ENCODE measurements at regions not wholly inside any gene's neighbourhood (a gene's known extent, or its start where the extent isn't known, plus 50 kb on each side); places are given as distances from the start of the nearest gene placed in this dataset.

DNA sequence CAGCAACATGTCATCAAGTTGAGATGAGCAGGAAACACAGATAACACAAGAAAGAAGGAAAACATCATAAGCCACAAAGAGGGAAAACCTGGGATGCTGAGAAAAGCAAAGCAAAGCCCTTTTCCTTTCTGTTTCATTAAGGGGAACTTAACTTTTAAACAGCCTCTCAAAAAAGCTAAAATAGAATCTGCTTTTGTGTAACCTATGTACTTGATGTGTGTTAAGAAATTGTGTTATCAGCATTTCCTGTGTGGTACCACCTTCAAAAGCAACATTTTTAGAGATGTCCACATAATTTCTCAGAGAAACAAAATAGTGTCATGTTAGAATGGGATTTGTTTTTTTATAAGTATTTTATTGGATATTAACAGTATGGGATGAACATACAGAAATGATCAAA, 206.2 kb downstream of the IL20RB start:
- H3K9ac ChIP-seq (ENCODE audit: control insufficient read depth, extremely low read depth, insufficient read depth, low read length), result no peak overlapping the region
- H3K27ac ChIP-seq (ENCODE audit: control insufficient read depth, insufficient read depth, low read length), result no peak overlapping the region
- peaks cover 3% of the 10 kb centered on the region for H3K4me1 ChIP-seq (ENCODE audit: control insufficient read depth, extremely low read depth, insufficient read depth, low read length)
- H3K9me1 ChIP-seq (ENCODE audit: control insufficient read depth, extremely low read depth, insufficient read depth, low read length), result no peaks in the 10 kb centered on the region
- H3K36me3 ChIP-seq (ENCODE audit: control insufficient read depth in 2 of 2, extremely low read depth in 1 of 2, insufficient read depth in 2 of 2, low read length in 2 of 2), result no peaks in the 10 kb centered on the region
- no peaks in the 10 kb centered on the region for H3K9me3 ChIP-seq (ENCODE audit: control insufficient read depth, low read depth, low read length)
- H3K4me2 ChIP-seq (ENCODE audit: control insufficient read depth, extremely low read depth, insufficient read depth, low read depth, low read length), result no peak overlapping the region
- H3K27me3 ChIP-seq (ENCODE audit: control insufficient read depth, extremely low read depth, insufficient read depth, low read length), result no peaks in the 10 kb centered on the region
- dilution Hi-C loops (cut with MboI; ENCODE audit: extremely low pct_ligation_motif_present, low sequenced_read_pairs), result no loop called here
- no peak for DNase-seq (ENCODE audit: low read depth, low spot score)
- no peaks in the 10 kb centered on the region for H3K79me2 ChIP-seq (ENCODE audit: control insufficient read depth, insufficient read depth, low read length)
- no peak for FAIRE-seq
- TF ChIP-seq EZH2 (IDR thresholded peaks at IDR 0.05; ENCODE audit: low read length), result no peak
- TF ChIP-seq, protein P1, sequence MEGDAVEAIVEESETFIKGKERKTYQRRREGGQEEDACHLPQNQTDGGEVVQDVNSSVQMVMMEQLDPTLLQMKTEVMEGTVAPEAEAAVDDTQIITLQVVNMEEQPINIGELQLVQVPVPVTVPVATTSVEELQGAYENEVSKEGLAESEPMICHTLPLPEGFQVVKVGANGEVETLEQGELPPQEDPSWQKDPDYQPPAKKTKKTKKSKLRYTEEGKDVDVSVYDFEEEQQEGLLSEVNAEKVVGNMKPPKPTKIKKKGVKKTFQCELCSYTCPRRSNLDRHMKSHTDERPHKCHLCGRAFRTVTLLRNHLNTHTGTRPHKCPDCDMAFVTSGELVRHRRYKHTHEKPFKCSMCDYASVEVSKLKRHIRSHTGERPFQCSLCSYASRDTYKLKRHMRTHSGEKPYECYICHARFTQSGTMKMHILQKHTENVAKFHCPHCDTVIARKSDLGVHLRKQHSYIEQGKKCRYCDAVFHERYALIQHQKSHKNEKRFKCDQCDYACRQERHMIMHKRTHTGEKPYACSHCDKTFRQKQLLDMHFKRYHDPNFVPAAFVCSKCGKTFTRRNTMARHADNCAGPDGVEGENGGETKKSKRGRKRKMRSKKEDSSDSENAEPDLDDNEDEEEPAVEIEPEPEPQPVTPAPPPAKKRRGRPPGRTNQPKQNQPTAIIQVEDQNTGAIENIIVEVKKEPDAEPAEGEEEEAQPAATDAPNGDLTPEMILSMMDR (optimal IDR thresholded peaks at IDR 0.05 in 1 of 3, IDR thresholded peaks at IDR 0.05 in 1 of 3, conservative IDR thresholded peaks at IDR 0.05 in 1 of 3; ENCODE audit: extremely low read depth in 1 of 3, insufficient read depth in 2 of 3, low read length in 3 of 3), result no peak
- H2AFZ ChIP-seq (ENCODE audit: control insufficient read depth, low read length), result no peak overlapping the region
- H3K4me3 ChIP-seq (ENCODE audit: control insufficient read depth in 2 of 3, extremely low read depth in 1 of 3, insufficient read depth in 2 of 3, low read depth in 1 of 3, low read length in 3 of 3), result no peak overlapping the region
- H4K20me1 ChIP-seq (ENCODE audit: control insufficient read depth, extremely low read depth, insufficient read depth, low read length), result no peaks in the 10 kb centered on the region

DNA sequence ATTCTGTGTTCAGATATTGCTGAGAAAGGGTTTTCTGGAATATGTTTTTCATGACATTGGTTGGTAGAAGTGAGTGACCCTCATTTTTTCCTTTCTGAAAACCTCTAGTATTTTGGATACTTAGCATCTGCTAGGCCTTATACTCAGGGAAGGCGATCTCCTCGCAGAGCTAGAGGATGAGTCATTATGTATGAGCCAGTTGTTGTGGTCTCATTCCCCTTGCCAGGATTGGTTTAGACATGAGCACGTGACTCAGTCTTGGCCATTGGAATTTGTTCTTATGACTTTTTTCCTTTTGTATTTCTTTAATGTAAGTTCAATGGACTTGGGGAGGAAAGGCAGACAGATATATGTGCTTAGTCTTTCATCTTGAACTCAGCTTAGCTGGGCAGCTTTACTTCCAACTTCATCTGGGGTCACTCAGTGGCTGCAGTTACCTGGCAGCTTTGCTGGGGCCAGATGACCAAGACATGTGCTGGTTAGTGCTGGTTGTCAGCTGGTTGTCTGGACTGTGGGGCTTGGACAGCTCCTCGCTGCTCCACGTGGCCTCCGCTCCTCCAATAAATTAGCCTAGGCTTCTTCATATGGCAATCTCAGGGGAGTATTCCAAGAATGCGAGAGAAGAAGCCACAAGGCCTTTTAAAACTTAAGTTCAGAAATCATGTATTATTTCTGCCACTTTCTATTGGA, 207.5 kb downstream of the IL20RB start:
- Histone ChIP-seq H4K20me1 (ENCODE audit: control insufficient read depth, extremely low read depth, insufficient read depth, low read length) (no peaks in the 10 kb centered on the region), H3K9ac (ENCODE audit: control insufficient read depth, extremely low read depth, insufficient read depth, low read length) (no peak overlapping the region), H3K4me2 (ENCODE audit: control insufficient read depth, extremely low read depth, insufficient read depth, low read depth, low read length) (peak overlapping the region; percentile 9), H3K79me2 (ENCODE audit: control insufficient read depth, insufficient read depth, low read length) (no peaks in the 10 kb centered on the region), H3K4me1 (ENCODE audit: control insufficient read depth, extremely low read depth, insufficient read depth, low read length) (peaks cover 3% of the 10 kb centered on the region), H3K27ac (ENCODE audit: control insufficient read depth, insufficient read depth, low read length) (no peak overlapping the region), H2AFZ (ENCODE audit: control insufficient read depth, low read length) (no peak overlapping the region), H3K27me3 (ENCODE audit: control insufficient read depth, extremely low read depth, insufficient read depth, low read length) (no peaks in the 10 kb centered on the region), H3K9me1 (ENCODE audit: control insufficient read depth, extremely low read depth, insufficient read depth, low read length) (no peaks in the 10 kb centered on the region), H3K4me3 (ENCODE audit: control insufficient read depth in 2 of 3, extremely low read depth in 1 of 3, insufficient read depth in 2 of 3, low read depth in 1 of 3, low read length in 3 of 3) (no peak overlapping the region), H3K9me3 (ENCODE audit: control insufficient read depth, low read depth, low read length) (no peaks in the 10 kb centered on the region), H3K36me3 (ENCODE audit: control insufficient read depth in 2 of 2, extremely low read depth in 1 of 2, insufficient read depth in 2 of 2, low read length in 2 of 2) (no peaks in the 10 kb centered on the region)
- no peak for FAIRE-seq
- DNase-seq (ENCODE audit: low read depth, low spot score), result peak; percentile 21
- TF ChIP-seq, protein P1 (optimal IDR thresholded peaks at IDR 0.05 in 1 of 3, IDR thresholded peaks at IDR 0.05 in 1 of 3, conservative IDR thresholded peaks at IDR 0.05 in 1 of 3; ENCODE audit: extremely low read depth in 1 of 3, insufficient read depth in 2 of 3, low read length in 3 of 3), result no peak
- TF ChIP-seq EZH2 (IDR thresholded peaks at IDR 0.05; ENCODE audit: low read length), result no peak
- dilution Hi-C loops (cut with MboI; ENCODE audit: extremely low pct_ligation_motif_present, low sequenced_read_pairs), result no loop called here
